MCF 10A (cell line): ENCODE measurements at regions not wholly inside any gene's neighbourhood (a gene's known extent, or its start where the extent isn't known, plus 50 kb on each side); places are given as distances from the start of the nearest gene placed in this dataset.

ENCODE experiments used
- BruUV-seq: library from RNA; stranded (reverse); fragments of 400-500 nt; replicated peaks from 2 replicates; lab custom pipeline; 2021; lab: Mats Ljungman, UMichigan
- CTCF ChIA-PET: fragments of 300-600 bp; sonication (Branson Sonifier 250); formaldehyde crosslinking; extraction: SDS; loops from one replicate; lab custom pipeline; 2021; ENCODE audit warnings: antibody characterized with exemption, inconsistent platforms; lab: Yijun Ruan, JAX
- POLR2A ChIA-PET: fragments of 300-600, 350-650 bp; sonication (Branson Sonifier 250); formaldehyde crosslinking; extraction: SDS; loops from one replicate; lab custom pipeline; 2020; ENCODE audit warnings: antibody characterized with exemption, inconsistent platforms; lab: Yijun Ruan, JAX
- DNase-seq: peaks from one replicate; pipeline ENCODE4 v3.0.0-alpha.2; 2018; ENCODE audit not compliant: unreplicated experiment
- H3K27ac Mint-ChIP-seq: one replicate; pipeline ENCODE4 v1.8.0; 2022; ENCODE audit warnings: mild to moderate bottlenecking, low read depth, mixed read lengths; ENCODE audit not compliant: unreplicated experiment
- H3K27me3 Mint-ChIP-seq: one replicate; pipeline ENCODE4 v1.8.0; 2022; ENCODE audit warnings: mixed read lengths; ENCODE audit not compliant: insufficient read depth, unreplicated experiment
- H3K36me3 Mint-ChIP-seq: one replicate; pipeline ENCODE4 v1.8.0; 2022; ENCODE audit warnings: mild to moderate bottlenecking, moderate library complexity, mixed read lengths; ENCODE audit not compliant: insufficient read depth, unreplicated experiment
- H3K4me1 Mint-ChIP-seq: one replicate; pipeline ENCODE4 v1.8.0; 2022; ENCODE audit warnings: mixed read lengths; ENCODE audit not compliant: insufficient read depth, unreplicated experiment
- H3K4me3 Mint-ChIP-seq: one replicate; pipeline ENCODE4 v1.8.0; 2022; ENCODE audit warnings: mild to moderate bottlenecking, moderate library complexity, mixed read lengths; ENCODE audit not compliant: unreplicated experiment
- H3K9me3 Mint-ChIP-seq: one replicate; pipeline ENCODE4 v1.8.0; 2022; ENCODE audit warnings: mixed read lengths; ENCODE audit not compliant: unreplicated experiment
- CTCF ChIP-seq: fragments of 200-600 bp; IDR thresholded peaks from one replicate; pipeline ENCODE4 v1.8.0; 2022; ENCODE audit warnings: antibody characterized with exemption, mild to moderate bottlenecking; ENCODE audit not compliant: unreplicated experiment
- intact Hi-C: fragments of 100-400 bp; cut with micrococcal nuclease; formaldehyde crosslinking; loops from 2 replicates; pipeline ENCODE4 v1.14.1; 2022

- no peak for DNase-seq
- ChIA-PET CTCF (interaction anchor here (1.1 to 1.2 kb wide), 2 partner anchors 9 to 12 kb away, joined by 3 to 4 read pairs; no protein-coding TSS in a partner anchor), POLR2A (no interaction called here)
- no peaks in the 10 kb centered on the region for H3K36me3 Mint-ChIP-seq
- no peaks in the 10 kb centered on the region for H3K4me1 Mint-ChIP-seq
- H3K27ac Mint-ChIP-seq: no peak overlapping the region
- H3K9me3 Mint-ChIP-seq: no peaks in the 10 kb centered on the region
- no TSS peak for BruUV-seq
- no peak overlapping the region for H3K4me3 Mint-ChIP-seq
- H3K27me3 Mint-ChIP-seq: no peaks in the 10 kb centered on the region
- TF ChIP-seq CTCF: no peak
- intact Hi-C loops: no loop called here
Measured at GRCh38 chr4:143095447-143095846, 89.3 kb upstream of the USP38 start.

- no peak for DNase-seq
- TF ChIP-seq CTCF: no peak
- POLR2A ChIA-PET: no interaction called here
- Mint-ChIP-seq H3K27ac (no peak overlapping the region), H3K9me3 (no peaks in the 10 kb centered on the region), H3K4me3 (no peak overlapping the region), H3K36me3 (no peaks in the 10 kb centered on the region), H3K4me1 (no peaks in the 10 kb centered on the region), H3K27me3 (no peaks in the 10 kb centered on the region)
- intact Hi-C loops: no loop called here
- CTCF ChIA-PET: interaction anchor here (0.6 to 0.9 kb wide), 2 partner anchors 41 to 250 kb away, joined by 3 to 4 read pairs; no protein-coding TSS in a partner anchor
- no TSS peak for BruUV-seq
Measured at GRCh38 chr4:143097751-143098150, 87.0 kb upstream of the USP38 start.

- no TSS peak for BruUV-seq
- no peaks in the 10 kb centered on the region for H3K36me3 Mint-ChIP-seq
- no peak for DNase-seq
- H3K27me3 Mint-ChIP-seq: no peaks in the 10 kb centered on the region
- intact Hi-C loops: no loop called here
- no peak overlapping the region for H3K27ac Mint-ChIP-seq
- ChIA-PET POLR2A (no interaction called here), CTCF (no interaction called here)
- no peaks in the 10 kb centered on the region for H3K4me1 Mint-ChIP-seq
- no peaks in the 10 kb centered on the region for H3K9me3 Mint-ChIP-seq
- TF ChIP-seq CTCF: no peak
- no peak overlapping the region for H3K4me3 Mint-ChIP-seq
Measured at GRCh38 chr4:143099693-143100092, 85.0 kb upstream of the USP38 start.

GRCh38 chr4:143109376-143109775 lies 75.3 kb upstream of the USP38 start:
- H3K27ac Mint-ChIP-seq: no peak overlapping the region
- H3K27me3 Mint-ChIP-seq: no peaks in the 10 kb centered on the region
- no peak for DNase-seq
- intact Hi-C loops: no loop called here
- no peaks in the 10 kb centered on the region for H3K9me3 Mint-ChIP-seq
- H3K4me1 Mint-ChIP-seq: no peaks in the 10 kb centered on the region
- no peak for TF ChIP-seq CTCF
- POLR2A ChIA-PET: no interaction called here
- CTCF ChIA-PET: interaction anchor here (0.7 to 1.5 kb wide), 3 partner anchors 11 to 25 kb away, joined by 3 read pairs; no protein-coding TSS in a partner anchor
- no peaks in the 10 kb centered on the region for H3K36me3 Mint-ChIP-seq
- BruUV-seq: no TSS peak
- H3K4me3 Mint-ChIP-seq: no peak overlapping the region
